IPS-18a (cell line): ENCODE measurements at regions not wholly inside any gene's neighbourhood (a gene's known extent, or its start where the extent isn't known, plus 50 kb on each side); places are given as distances from the start of the nearest gene placed in this dataset.
"Not testable (repeated sequence)": the region's sequence is repeated elsewhere in the genome, so short reads cannot be mapped to it uniquely, and the experiment has no call there.

Source experiments
- H3K27ac ChIP-seq: one replicate; pipeline ENCODE4 v1.5.1; 2013; ENCODE audit warnings: low read length
- H3K27me3 ChIP-seq: one replicate; pipeline ENCODE4 v1.6.1; 2013; ENCODE audit warnings: mild to moderate bottlenecking, low read length; ENCODE audit not compliant: control insufficient read depth, insufficient read depth
- H3K36me3 ChIP-seq: one replicate; pipeline ENCODE4 v1.6.1; 2013; ENCODE audit warnings: low read depth, low read length; ENCODE audit not compliant: control insufficient read depth
- H3K4me1 ChIP-seq: one replicate; pipeline ENCODE4 v1.6.1; 2013; ENCODE audit warnings: low read depth, low read length; ENCODE audit not compliant: control insufficient read depth
- H3K4me3 ChIP-seq: one replicate; pipeline ENCODE4 v1.5.1; 2013; ENCODE audit warnings: low read length
- H3K9ac ChIP-seq: one replicate; pipeline ENCODE4 v1.6.1; 2013; ENCODE audit warnings: mild to moderate bottlenecking, low read length, moderate library complexity
- H3K9me3 ChIP-seq: one replicate; pipeline ENCODE4 v1.6.1; 2013; ENCODE audit warnings: low read depth, low read length; ENCODE audit not compliant: control insufficient read depth

- no peaks in the 10 kb centered on the region for H3K9me3 ChIP-seq
Measured at GRCh38 chr3:22392859-22393258, 641.8 kb upstream of the ZNF385D start.

GRCh38 chr3:22399566-22399965, 648.6 kb upstream of the ZNF385D start:
- Histone ChIP-seq H3K36me3 (no peaks in the 10 kb centered on the region), H3K27ac (no peak overlapping the region), H3K9ac (no peak overlapping the region), H3K27me3 (no peaks in the 10 kb centered on the region), H3K9me3 (no peaks in the 10 kb centered on the region), H3K4me1 (no peaks in the 10 kb centered on the region), H3K4me3 (no peak overlapping the region)

More at GRCh38 chr3:22392859-22393258, 641.8 kb upstream of the ZNF385D start:
- no peak overlapping the region for H3K27ac ChIP-seq
- H3K4me1 ChIP-seq, result no peaks in the 10 kb centered on the region
- H3K4me3 ChIP-seq, result no peak overlapping the region
- H3K9ac ChIP-seq, result no peak overlapping the region
- H3K27me3 ChIP-seq, result no peaks in the 10 kb centered on the region
- no peaks in the 10 kb centered on the region for H3K36me3 ChIP-seq

GRCh38 chr3:22401499-22401898, 650.5 kb upstream of the ZNF385D start:
- H3K9ac ChIP-seq, result no peak overlapping the region

GRCh38 chr3:22414239-22414638, 663.2 kb upstream of the ZNF385D start:
- H3K36me3 ChIP-seq, result no peaks in the 10 kb centered on the region
- no peaks in the 10 kb centered on the region for H3K4me1 ChIP-seq
- peaks cover 2% of the 10 kb centered on the region for H3K9me3 ChIP-seq
- H3K9ac ChIP-seq, result no peak overlapping the region
- no peak overlapping the region for H3K27ac ChIP-seq
- no peaks in the 10 kb centered on the region for H3K27me3 ChIP-seq
- H3K4me3 ChIP-seq, result no peak overlapping the region

More at GRCh38 chr3:22401499-22401898, 650.5 kb upstream of the ZNF385D start:
- Histone ChIP-seq H3K4me3 (no peak overlapping the region), H3K36me3 (no peaks in the 10 kb centered on the region), H3K27ac (no peak overlapping the region), H3K4me1 (no peaks in the 10 kb centered on the region), H3K9me3 (no peaks in the 10 kb centered on the region), H3K27me3 (no peaks in the 10 kb centered on the region)

GRCh38 chr3:22416838-22417446, 665.9 kb upstream of the ZNF385D start:
- not testable (repeated sequence) for H3K27me3 ChIP-seq, H3K9ac ChIP-seq, H3K4me1 ChIP-seq, H3K9me3 ChIP-seq, H3K36me3 ChIP-seq, H3K4me3 ChIP-seq, H3K27ac ChIP-seq

- H3K4me3 ChIP-seq, result no peak overlapping the region
- H3K9me3 ChIP-seq, result peaks cover 2% of the 10 kb centered on the region
- H3K9ac ChIP-seq, result no peak overlapping the region
- H3K27ac ChIP-seq, result no peak overlapping the region
- no peaks in the 10 kb centered on the region for H3K36me3 ChIP-seq
- H3K27me3 ChIP-seq, result no peaks in the 10 kb centered on the region
- H3K4me1 ChIP-seq, result no peaks in the 10 kb centered on the region
Measured at GRCh38 chr3:22419261-22419660, 668.3 kb upstream of the ZNF385D start.

GRCh38 chr3:22421589-22421988, 670.6 kb upstream of the ZNF385D start:
- Histone ChIP-seq H3K9ac (no peak overlapping the region), H3K27ac (no peak overlapping the region), H3K27me3 (no peaks in the 10 kb centered on the region), H3K4me3 (no peak overlapping the region), H3K9me3 (no peaks in the 10 kb centered on the region), H3K4me1 (no peaks in the 10 kb centered on the region), H3K36me3 (no peaks in the 10 kb centered on the region)

- no peaks in the 10 kb centered on the region for H3K9me3 ChIP-seq
- no peak overlapping the region for H3K4me3 ChIP-seq
- H3K4me1 ChIP-seq, result no peaks in the 10 kb centered on the region
- H3K27me3 ChIP-seq, result no peaks in the 10 kb centered on the region
- no peak overlapping the region for H3K27ac ChIP-seq
- no peaks in the 10 kb centered on the region for H3K36me3 ChIP-seq
- H3K9ac ChIP-seq, result no peak overlapping the region
Measured at GRCh38 chr3:22431334-22431733, 680.3 kb upstream of the ZNF385D start.

- Histone ChIP-seq H3K4me1 (no peaks in the 10 kb centered on the region), H3K27me3 (no peaks in the 10 kb centered on the region), H3K27ac (no peak overlapping the region), H3K4me3 (no peak overlapping the region), H3K9ac (no peak overlapping the region), H3K36me3 (no peaks in the 10 kb centered on the region), H3K9me3 (no peaks in the 10 kb centered on the region)
Measured at GRCh38 chr3:22439626-22440025, 688.6 kb upstream of the ZNF385D start.

GRCh38 chr3:22441711-22442110, 690.7 kb upstream of the ZNF385D start:
- H3K9me3 ChIP-seq, result no peaks in the 10 kb centered on the region
- H3K9ac ChIP-seq, result no peak overlapping the region
- no peak overlapping the region for H3K4me3 ChIP-seq
- no peaks in the 10 kb centered on the region for H3K36me3 ChIP-seq
- no peak overlapping the region for H3K27ac ChIP-seq
- no peaks in the 10 kb centered on the region for H3K27me3 ChIP-seq
- H3K4me1 ChIP-seq, result no peaks in the 10 kb centered on the region

GRCh38 chr3:22443571-22444233, 692.7 kb upstream of the ZNF385D start:
- no peak overlapping the region for H3K4me3 ChIP-seq
- H3K9ac ChIP-seq, result no peak overlapping the region
- no peaks in the 10 kb centered on the region for H3K27me3 ChIP-seq
- no peaks in the 10 kb centered on the region for H3K9me3 ChIP-seq
- H3K27ac ChIP-seq, result no peak overlapping the region
- no peaks in the 10 kb centered on the region for H3K36me3 ChIP-seq
- H3K4me1 ChIP-seq, result no peaks in the 10 kb centered on the region

GRCh38 chr3:22445336-22445735, 694.3 kb upstream of the ZNF385D start:
- not testable (repeated sequence) for H3K9me3 ChIP-seq, H3K4me1 ChIP-seq, H3K36me3 ChIP-seq, H3K4me3 ChIP-seq, H3K9ac ChIP-seq, H3K27me3 ChIP-seq, H3K27ac ChIP-seq
